ENCODE measurements at regions not wholly inside any gene's neighbourhood (a gene's known extent, or its start where the extent isn't known, plus 50 kb on each side); places are given as distances from the start of the nearest gene placed in this dataset.

GRCh38 chr6:92566632-92567031, 852.7 kb downstream of the EPHA7 start:
- Histone ChIP-seq H3K18ac (ENCODE audit: insufficient read length, low read depth, low read length) (no peak overlapping the region), H4K91ac (ENCODE audit: insufficient read length, low read depth, low read length) (no peak overlapping the region), H4K5ac (ENCODE audit: insufficient read length, low read depth, low read length) (no peak overlapping the region), H2BK20ac (ENCODE audit: low read depth, low read length, poor library complexity, severe bottlenecking) (no peak overlapping the region), H2BK15ac (ENCODE audit: low read depth, low read length) (no peak overlapping the region), H4K8ac (replicated peaks; ENCODE audit: insufficient read length, low read depth, low read length) (no peak overlapping the region), H3K4ac (ENCODE audit: low read depth, low read length) (no peak overlapping the region), H3K14ac (ENCODE audit: insufficient read depth, low read length) (no peak overlapping the region), H3K27ac (ENCODE audit: insufficient read length, low read depth, low read length) (no peak overlapping the region), H2BK12ac (ENCODE audit: insufficient read length, low read depth, low read length) (no peak overlapping the region), H4K20me1 (ENCODE audit: control insufficient read depth, insufficient read depth, insufficient read length) (no peaks in the 10 kb centered on the region), H3K56ac (ENCODE audit: insufficient read length, low read depth, low read length) (no peak overlapping the region), H3K79me2 (ENCODE audit: insufficient read depth, low read length) (no peaks in the 10 kb centered on the region), H3K79me1 (ENCODE audit: insufficient read depth, low read depth, low read length, poor library complexity, severe bottlenecking) (no peaks in the 10 kb centered on the region), H3K4me2 (ENCODE audit: insufficient read depth, insufficient read length, low read length) (no peak overlapping the region), H3T11ph (ENCODE audit: low read length) (no peak overlapping the region), H3K23me2 (ENCODE audit: insufficient read length, low read depth, low read length, poor library complexity, severe bottlenecking) (no peaks in the 10 kb centered on the region), H2AK5ac (ENCODE audit: insufficient read length, low read length) (no peak overlapping the region), H3K9me3 (ENCODE audit: control insufficient read depth, low read depth, low read length) (no peaks in the 10 kb centered on the region), H3K4me1 (ENCODE audit: insufficient read depth, low read length) (no peaks in the 10 kb centered on the region), H2BK120ac (ENCODE audit: low read depth, low read length, poor library complexity, severe bottlenecking) (no peak overlapping the region), H2AFZ (ENCODE audit: low read length) (no peak overlapping the region), H3K9ac (ENCODE audit: extremely low read depth, insufficient read length, low read length) (no peak overlapping the region), H2BK5ac (ENCODE audit: insufficient read length, low read length) (no peak overlapping the region), H3K27me3 (ENCODE audit: insufficient read depth, low read length) (no peaks in the 10 kb centered on the region), H3K23ac (ENCODE audit: insufficient read length, low read depth, low read length) (no peak overlapping the region)
- Mint-ChIP-seq H3K4me3 (no peak overlapping the region), H3K9me3 (no peaks in the 10 kb centered on the region), H3K27me3 (ENCODE audit: low read depth) (no peaks in the 10 kb centered on the region), H3K36me3 (ENCODE audit: insufficient read depth in 1 of 3, low read depth in 3 of 3) (no peaks in the 10 kb centered on the region; a peak in 1 of 7 replicates), H3K27ac (no peak overlapping the region), H3K4me1 (no peaks in the 10 kb centered on the region)
- no CpG with 5 or more reads among the region's 4 CpGs for WGBS (ENCODE audit: extremely low coverage, insufficient read length, low lambda C conversion rate)
- no peak for DNase-seq
- TF ChIP-seq, protein P1, sequence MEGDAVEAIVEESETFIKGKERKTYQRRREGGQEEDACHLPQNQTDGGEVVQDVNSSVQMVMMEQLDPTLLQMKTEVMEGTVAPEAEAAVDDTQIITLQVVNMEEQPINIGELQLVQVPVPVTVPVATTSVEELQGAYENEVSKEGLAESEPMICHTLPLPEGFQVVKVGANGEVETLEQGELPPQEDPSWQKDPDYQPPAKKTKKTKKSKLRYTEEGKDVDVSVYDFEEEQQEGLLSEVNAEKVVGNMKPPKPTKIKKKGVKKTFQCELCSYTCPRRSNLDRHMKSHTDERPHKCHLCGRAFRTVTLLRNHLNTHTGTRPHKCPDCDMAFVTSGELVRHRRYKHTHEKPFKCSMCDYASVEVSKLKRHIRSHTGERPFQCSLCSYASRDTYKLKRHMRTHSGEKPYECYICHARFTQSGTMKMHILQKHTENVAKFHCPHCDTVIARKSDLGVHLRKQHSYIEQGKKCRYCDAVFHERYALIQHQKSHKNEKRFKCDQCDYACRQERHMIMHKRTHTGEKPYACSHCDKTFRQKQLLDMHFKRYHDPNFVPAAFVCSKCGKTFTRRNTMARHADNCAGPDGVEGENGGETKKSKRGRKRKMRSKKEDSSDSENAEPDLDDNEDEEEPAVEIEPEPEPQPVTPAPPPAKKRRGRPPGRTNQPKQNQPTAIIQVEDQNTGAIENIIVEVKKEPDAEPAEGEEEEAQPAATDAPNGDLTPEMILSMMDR (conservative IDR thresholded peaks at IDR 0.05), result no peak

All from H9 (cell line).